Suprapubic skin (tissue), 4 donors: ENCODE measurements at regions not wholly inside any gene's neighbourhood (a gene's known extent, or its start where the extent isn't known, plus 50 kb on each side); places are given as distances from the start of the nearest gene placed in this dataset.

Experiments
- POLR2A ChIP-seq, 2 donors: fragments of 450-650 bp; IDR thresholded peaks; one replicate each; pipeline ENCODE4 v1.6.1; 2017; ENCODE audit warnings: antibody characterized with exemption in 2 of 2, mild to moderate bottlenecking in 2 of 2, moderate library complexity in 2 of 2
- POLR2AphosphoS5 ChIP-seq, 3 donors: sonication (generic); formaldehyde crosslinking; IDR thresholded peaks; one replicate each; pipeline ENCODE4 v1.6.1; 2017; ENCODE audit warnings: antibody characterized with exemption in 3 of 3
- TF ChIP-seq, protein P1 (sequence below), 2 donors: fragments of 200-600 bp in 1 of 2; fragments of 450-650 bp in 1 of 2; sonication (generic) in 1 of 2; IDR thresholded peaks; one replicate each; pipeline ENCODE4 v1.5.1; 2016 to 2019; ENCODE audit warnings: antibody characterized with exemption in 2 of 2, mild to moderate bottlenecking in 1 of 2, moderate library complexity in 1 of 2

DNA sequence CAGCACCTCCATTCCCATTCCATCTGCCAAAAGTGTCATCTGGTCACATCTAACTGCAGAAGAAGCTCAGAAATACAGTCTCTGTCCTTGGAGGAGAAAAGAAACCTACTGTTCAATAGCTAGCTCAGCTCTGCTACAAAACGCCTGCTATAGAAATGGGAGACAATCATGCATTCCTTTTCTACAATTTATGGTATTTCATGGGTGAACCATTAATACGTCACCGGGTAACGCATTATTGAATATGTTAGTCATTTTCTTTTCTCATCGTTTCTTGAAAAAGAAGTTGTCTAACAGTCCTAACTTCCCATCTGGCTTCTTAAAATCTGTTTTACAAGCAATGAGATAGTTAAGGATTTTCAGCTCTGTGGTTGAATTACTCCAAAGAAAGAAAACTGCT is 496.7 kb upstream of the RBFOX1 start:
- TF ChIP-seq POLR2AphosphoS5 (IDR thresholded peaks at IDR 0.05) (no peak), POLR2A (IDR thresholded peaks at IDR 0.05) (no peak)
- TF ChIP-seq, protein P1, sequence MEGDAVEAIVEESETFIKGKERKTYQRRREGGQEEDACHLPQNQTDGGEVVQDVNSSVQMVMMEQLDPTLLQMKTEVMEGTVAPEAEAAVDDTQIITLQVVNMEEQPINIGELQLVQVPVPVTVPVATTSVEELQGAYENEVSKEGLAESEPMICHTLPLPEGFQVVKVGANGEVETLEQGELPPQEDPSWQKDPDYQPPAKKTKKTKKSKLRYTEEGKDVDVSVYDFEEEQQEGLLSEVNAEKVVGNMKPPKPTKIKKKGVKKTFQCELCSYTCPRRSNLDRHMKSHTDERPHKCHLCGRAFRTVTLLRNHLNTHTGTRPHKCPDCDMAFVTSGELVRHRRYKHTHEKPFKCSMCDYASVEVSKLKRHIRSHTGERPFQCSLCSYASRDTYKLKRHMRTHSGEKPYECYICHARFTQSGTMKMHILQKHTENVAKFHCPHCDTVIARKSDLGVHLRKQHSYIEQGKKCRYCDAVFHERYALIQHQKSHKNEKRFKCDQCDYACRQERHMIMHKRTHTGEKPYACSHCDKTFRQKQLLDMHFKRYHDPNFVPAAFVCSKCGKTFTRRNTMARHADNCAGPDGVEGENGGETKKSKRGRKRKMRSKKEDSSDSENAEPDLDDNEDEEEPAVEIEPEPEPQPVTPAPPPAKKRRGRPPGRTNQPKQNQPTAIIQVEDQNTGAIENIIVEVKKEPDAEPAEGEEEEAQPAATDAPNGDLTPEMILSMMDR (IDR thresholded peaks at IDR 0.05): no peak
